ENCODE measurements at regions not wholly inside any gene's neighbourhood (a gene's known extent, or its start where the extent isn't known, plus 50 kb on each side); places are given as distances from the start of the nearest gene placed in this dataset.

GRCh38 chr1:172882791-172883386, 167.9 kb downstream of the TNFSF18 start:
- TF ChIP-seq CTCF (IDR thresholded peaks at IDR 0.05; ENCODE audit: insufficient read depth, low read length) (no peak), SPI1 (IDR thresholded peaks at IDR 0.05; ENCODE audit: borderline replicate concordance, low read depth) (no peak)
